ENCODE measurements at regions not wholly inside any gene's neighbourhood (a gene's known extent, or its start where the extent isn't known, plus 50 kb on each side); places are given as distances from the start of the nearest gene placed in this dataset.

GRCh38 chr16:13435415-13435814 is 484.5 kb upstream of the ERCC4 start:
- DNase-seq (ENCODE audit: low read depth) (no peak), FAIRE-seq (no peak)
- Histone ChIP-seq H3K4me3 (ENCODE audit: low read depth, low read length) (no peak overlapping the region), H3K36me3 (ENCODE audit: control insufficient read depth, insufficient read depth, low read length) (no peaks in the 10 kb centered on the region), H3K27me3 (ENCODE audit: control insufficient read depth, insufficient read depth, low read length) (no peaks in the 10 kb centered on the region)
- no peak for TF ChIP-seq CTCF (IDR thresholded peaks at IDR 0.05; ENCODE audit: insufficient read depth, low read length, severe bottlenecking)

GRCh38 chr16:13435873-13436474 is 484.0 kb upstream of the ERCC4 start:
- H3K4me3 ChIP-seq (ENCODE audit: low read depth, low read length): no peak overlapping the region
- no peaks in the 10 kb centered on the region for H3K36me3 ChIP-seq (ENCODE audit: control insufficient read depth, insufficient read depth, low read length)
- DNase-seq (ENCODE audit: low read depth) (no peak), FAIRE-seq (no peak)
- no peak for TF ChIP-seq CTCF (IDR thresholded peaks at IDR 0.05; ENCODE audit: insufficient read depth, low read length, severe bottlenecking)
- no peaks in the 10 kb centered on the region for H3K27me3 ChIP-seq (ENCODE audit: control insufficient read depth, insufficient read depth, low read length)

GRCh38 chr16:13436641-13437412 is 483.1 kb upstream of the ERCC4 start:
- H3K36me3 ChIP-seq (ENCODE audit: control insufficient read depth, insufficient read depth, low read length): no peaks in the 10 kb centered on the region
- H3K4me3 ChIP-seq (ENCODE audit: low read depth, low read length): no peak overlapping the region
- no peak for FAIRE-seq
- peak; percentile 2 for DNase-seq (ENCODE audit: low read depth)
- no peak for TF ChIP-seq CTCF (IDR thresholded peaks at IDR 0.05; ENCODE audit: insufficient read depth, low read length, severe bottlenecking)
- H3K27me3 ChIP-seq (ENCODE audit: control insufficient read depth, insufficient read depth, low read length): no peaks in the 10 kb centered on the region

- FAIRE-seq: no peak
- no peaks in the 10 kb centered on the region for H3K36me3 ChIP-seq (ENCODE audit: control insufficient read depth, insufficient read depth, low read length)
- H3K4me3 ChIP-seq (ENCODE audit: low read depth, low read length): no peak overlapping the region
- TF ChIP-seq CTCF (IDR thresholded peaks at IDR 0.05; ENCODE audit: insufficient read depth, low read length, severe bottlenecking): no peak
- H3K27me3 ChIP-seq (ENCODE audit: control insufficient read depth, insufficient read depth, low read length): no peaks in the 10 kb centered on the region
- no peak for DNase-seq (ENCODE audit: low read depth)
Measured at GRCh38 chr16:13437413-13437795, 482.6 kb upstream of the ERCC4 start.

GRCh38 chr16:13438064-13438463 is 481.9 kb upstream of the ERCC4 start:
- TF ChIP-seq CTCF (IDR thresholded peaks at IDR 0.05; ENCODE audit: insufficient read depth, low read length, severe bottlenecking): no peak
- Histone ChIP-seq H3K4me3 (ENCODE audit: low read depth, low read length) (no peak overlapping the region), H3K36me3 (ENCODE audit: control insufficient read depth, insufficient read depth, low read length) (no peaks in the 10 kb centered on the region), H3K27me3 (ENCODE audit: control insufficient read depth, insufficient read depth, low read length) (no peaks in the 10 kb centered on the region)
- no peak for FAIRE-seq
- no peak for DNase-seq (ENCODE audit: low read depth)

Measured in bronchial epithelial cell (primary cell).